CD4-positive, alpha-beta T cell (primary cell): ENCODE measurements at regions not wholly inside any gene's neighbourhood (a gene's known extent, or its start where the extent isn't known, plus 50 kb on each side); places are given as distances from the start of the nearest gene placed in this dataset.

ENCODE experiments used
- ATAC-seq: fragments of 200-7000 bp; cut with Tn5 transposase; one replicate; pipeline ENCODE4 v1.10.0; 2022; ENCODE audit warnings: mild to moderate bottlenecking; ENCODE audit not compliant: poor library complexity
- CTCF ChIA-PET: fragments of 350-600 bp; sonication (Branson Sonifier 250); formaldehyde crosslinking; loops from one replicate; lab custom pipeline; 2021; ENCODE audit warnings: antibody characterized with exemption, inconsistent platforms; lab: Charles Lee
- POLR2A ChIA-PET: fragments of 350-600 bp; sonication (Branson Sonifier 250); formaldehyde crosslinking; loops from one replicate; lab custom pipeline; 2021; ENCODE audit warnings: antibody characterized with exemption, inconsistent platforms; lab: Charles Lee
- DNase-seq, 14 experiments: peaks; one replicate each; pipeline ENCODE4 v3.0.0-alpha.2; 2013 to 2020; ENCODE audit warnings: mixed read lengths in 2 of 14
- H3K27ac ChIP-seq, 2 donors: one replicate each; pipeline versions ENCODE4 v1.5.1 to v1.7.0; 2013; ENCODE audit warnings: low read length in 2 of 2, low read depth in 1 of 2, mild to moderate bottlenecking in 1 of 2
- H3K27me3 ChIP-seq, 2 experiments: 1 replicate in 1 of 2; 2 replicates in 1 of 2; pipeline versions ENCODE4 v1.6.1 to v1.7.0; 2013; ENCODE audit warnings: low read length in 2 of 2, control low read depth in 1 of 2, mild to moderate bottlenecking in 1 of 2, moderate library complexity in 1 of 2; ENCODE audit not compliant: insufficient read depth in 2 of 2, control insufficient read depth in 1 of 2
- H3K36me3 ChIP-seq: one replicate; pipeline ENCODE4 v1.6.1; 2013; ENCODE audit warnings: low read length, control low read depth; ENCODE audit not compliant: insufficient read depth
- H3K4me1 ChIP-seq: one replicate; pipeline ENCODE4 v1.6.1; 2013; ENCODE audit warnings: low read length, control low read depth; ENCODE audit not compliant: insufficient read depth
- H3K4me3 ChIP-seq: one replicate; pipeline ENCODE4 v1.5.1; 2013; ENCODE audit warnings: mild to moderate bottlenecking, low read length, moderate library complexity
- H3K9me3 ChIP-seq, 2 experiments: 1 replicate in 1 of 2; 2 replicates in 1 of 2; pipeline versions ENCODE4 v1.6.1 to v1.7.0; 2013; ENCODE audit warnings: low read length in 2 of 2, mild to moderate bottlenecking in 2 of 2, control low read depth in 1 of 2, moderate library complexity in 1 of 2; ENCODE audit not compliant: control insufficient read depth in 1 of 2, insufficient read depth in 1 of 2
- H3K27ac Mint-ChIP-seq: one replicate; pipeline ENCODE4 v1.8.0; 2020; ENCODE audit warnings: mixed read lengths
- H3K27me3 Mint-ChIP-seq: one replicate; pipeline ENCODE4 v1.8.0; 2021; ENCODE audit warnings: mixed read lengths
- H3K36me3 Mint-ChIP-seq: one replicate; pipeline ENCODE4 v1.8.0; 2021; ENCODE audit warnings: low read depth, mixed read lengths
- H3K4me1 Mint-ChIP-seq: one replicate; pipeline ENCODE4 v1.8.0; 2021; ENCODE audit warnings: low read depth, mixed read lengths
- H3K4me3 Mint-ChIP-seq: one replicate; pipeline ENCODE4 v1.8.0; 2020; ENCODE audit warnings: mild to moderate bottlenecking, mixed read lengths
- H3K9me3 Mint-ChIP-seq: one replicate; pipeline ENCODE4 v1.8.0; 2020; ENCODE audit warnings: mixed read lengths
- intact Hi-C, 2 experiments: fragments of 100-400 bp; cut with DNase I in 1 of 2; cut with micrococcal nuclease in 1 of 2; formaldehyde crosslinking; loops; one replicate each; pipeline versions ENCODE4 v1.15.1 to v1.9.0; 2023 to 2025; cut with DNase I, micrococcal nuclease
- TF ChIP-seq, protein P1 (sequence below): fragments of 200-600 bp; IDR thresholded peaks from one replicate; pipeline ENCODE4 v1.8.0; 2022; ENCODE audit warnings: antibody characterized with exemption, mild to moderate bottlenecking

DNA sequence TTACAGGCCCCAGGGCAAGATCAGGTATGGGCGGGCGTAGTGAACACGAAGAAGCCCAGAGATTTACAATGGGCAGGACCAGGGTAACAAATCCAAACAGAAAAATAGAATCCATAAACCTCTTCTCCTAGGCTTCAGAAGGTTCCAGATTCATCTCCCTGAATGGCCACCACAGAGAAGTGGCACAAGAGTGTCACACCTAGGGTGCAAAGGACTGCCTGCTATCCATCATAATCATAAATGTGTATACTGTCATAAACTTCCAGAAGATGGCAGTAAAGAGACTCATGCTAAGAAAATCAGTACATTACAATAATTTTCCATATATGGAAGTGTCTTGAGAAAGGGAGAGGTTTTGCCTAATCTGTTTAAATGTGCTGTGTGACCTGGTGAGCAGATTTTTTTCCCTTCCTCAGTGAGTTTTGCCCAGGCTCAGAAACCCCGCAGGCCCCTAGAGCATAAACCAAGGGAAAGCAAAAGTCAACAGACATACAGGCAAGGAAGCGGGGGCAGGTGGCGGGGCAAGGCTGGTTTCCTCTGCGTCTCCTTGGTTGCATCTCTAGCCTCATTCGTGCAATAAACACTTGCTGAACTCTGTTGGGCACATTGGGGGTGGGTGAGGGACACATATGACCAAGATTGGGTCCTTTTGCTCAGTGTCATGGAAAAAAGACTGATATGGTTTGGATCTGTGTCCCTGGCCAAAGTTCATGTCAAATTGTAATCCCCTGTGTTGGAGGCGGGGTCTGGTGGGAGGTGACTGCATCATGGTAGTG, 92.0 kb upstream of the CDH5 start:
- Mint-ChIP-seq H3K4me3 (peak overlapping the region; percentile 76), H3K27ac (no peak overlapping the region), H3K9me3 (peaks cover 3% of the 10 kb centered on the region), H3K27me3 (peaks cover 32% of the 10 kb centered on the region), H3K36me3 (no peaks in the 10 kb centered on the region), H3K4me1 (peaks cover 11% of the 10 kb centered on the region)
- peaks cover 11% of the 10 kb centered on the region for H3K4me1 ChIP-seq
- H3K36me3 ChIP-seq, result no peaks in the 10 kb centered on the region
- no peak overlapping the region for H3K27ac ChIP-seq
- ATAC-seq (peak; percentile 58), DNase-seq (peak in 2 of 14 experiments; percentile 20 to 31)
- peaks cover 7 to 18% of the 10 kb centered on the region in 2 experiments for H3K9me3 ChIP-seq
- TF ChIP-seq, protein P1, sequence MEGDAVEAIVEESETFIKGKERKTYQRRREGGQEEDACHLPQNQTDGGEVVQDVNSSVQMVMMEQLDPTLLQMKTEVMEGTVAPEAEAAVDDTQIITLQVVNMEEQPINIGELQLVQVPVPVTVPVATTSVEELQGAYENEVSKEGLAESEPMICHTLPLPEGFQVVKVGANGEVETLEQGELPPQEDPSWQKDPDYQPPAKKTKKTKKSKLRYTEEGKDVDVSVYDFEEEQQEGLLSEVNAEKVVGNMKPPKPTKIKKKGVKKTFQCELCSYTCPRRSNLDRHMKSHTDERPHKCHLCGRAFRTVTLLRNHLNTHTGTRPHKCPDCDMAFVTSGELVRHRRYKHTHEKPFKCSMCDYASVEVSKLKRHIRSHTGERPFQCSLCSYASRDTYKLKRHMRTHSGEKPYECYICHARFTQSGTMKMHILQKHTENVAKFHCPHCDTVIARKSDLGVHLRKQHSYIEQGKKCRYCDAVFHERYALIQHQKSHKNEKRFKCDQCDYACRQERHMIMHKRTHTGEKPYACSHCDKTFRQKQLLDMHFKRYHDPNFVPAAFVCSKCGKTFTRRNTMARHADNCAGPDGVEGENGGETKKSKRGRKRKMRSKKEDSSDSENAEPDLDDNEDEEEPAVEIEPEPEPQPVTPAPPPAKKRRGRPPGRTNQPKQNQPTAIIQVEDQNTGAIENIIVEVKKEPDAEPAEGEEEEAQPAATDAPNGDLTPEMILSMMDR, result peak; percentile 34
- peaks cover 9 to 19% of the 10 kb centered on the region in 2 experiments for H3K27me3 ChIP-seq
- ChIA-PET CTCF (no interaction called here), POLR2A (no interaction called here)
- peak overlapping the region; percentile 21 for H3K4me3 ChIP-seq
- intact Hi-C loops, result loop anchor here (2.0 kb wide), 1 partner anchor 40 kb away; no protein-coding TSS in a partner anchor

DNA sequence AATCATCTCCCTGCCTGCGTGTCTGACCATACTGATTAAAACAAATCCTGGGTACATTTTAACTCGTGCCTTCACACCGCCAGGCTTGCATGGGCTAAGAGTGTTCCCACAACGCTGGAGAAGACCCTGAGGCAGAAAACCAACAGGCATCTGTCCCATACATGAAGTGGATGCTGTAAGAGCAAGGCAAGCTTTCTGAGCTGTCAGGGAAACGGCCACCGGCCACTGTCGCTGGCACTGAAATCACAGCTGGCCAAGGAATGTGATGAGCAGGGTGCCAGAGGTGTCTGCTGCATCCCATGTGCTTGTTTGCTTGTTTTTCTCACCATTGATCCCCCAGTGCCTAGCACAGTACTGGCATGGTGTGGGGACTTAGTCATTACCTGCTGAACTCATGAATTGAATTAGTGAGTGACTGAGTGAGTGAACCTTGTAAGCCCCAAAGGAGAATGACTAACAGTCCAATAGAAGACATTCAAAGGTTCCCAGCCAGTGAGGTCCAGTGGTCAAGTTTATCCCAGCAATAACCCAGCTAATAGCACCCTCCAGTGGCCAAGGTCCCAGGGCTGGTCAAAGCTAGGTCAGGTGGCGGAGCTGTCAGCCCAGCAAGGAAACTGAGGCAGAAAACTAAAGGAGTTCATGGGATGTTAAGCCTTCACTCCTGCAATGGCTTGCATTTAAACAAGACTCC, 92.7 kb upstream of the CDH5 start:
- POLR2A ChIA-PET, result no interaction called here
- Mint-ChIP-seq H3K4me3 (no peak overlapping the region), H3K36me3 (no peaks in the 10 kb centered on the region), H3K27ac (no peak overlapping the region), H3K27me3 (peaks cover 38% of the 10 kb centered on the region), H3K4me1 (peaks cover 11% of the 10 kb centered on the region), H3K9me3 (no peaks in the 10 kb centered on the region)
- ATAC-seq (no peak), DNase-seq (no peak)
- CTCF ChIA-PET, result no interaction called here
- Histone ChIP-seq H3K36me3 (no peaks in the 10 kb centered on the region), H3K27ac (no peak overlapping the region), H3K4me3 (no peak overlapping the region), H3K4me1 (peaks cover 11% of the 10 kb centered on the region), H3K9me3 (peaks cover 0 to 18% of the 10 kb centered on the region in 2 experiments), H3K27me3 (peaks cover 9 to 16% of the 10 kb centered on the region in 2 experiments)
- intact Hi-C loops, result loop anchor here (2.0 kb wide), 1 partner anchor 41 kb away; no protein-coding TSS in a partner anchor
- TF ChIP-seq, protein P1, result no peak

DNA sequence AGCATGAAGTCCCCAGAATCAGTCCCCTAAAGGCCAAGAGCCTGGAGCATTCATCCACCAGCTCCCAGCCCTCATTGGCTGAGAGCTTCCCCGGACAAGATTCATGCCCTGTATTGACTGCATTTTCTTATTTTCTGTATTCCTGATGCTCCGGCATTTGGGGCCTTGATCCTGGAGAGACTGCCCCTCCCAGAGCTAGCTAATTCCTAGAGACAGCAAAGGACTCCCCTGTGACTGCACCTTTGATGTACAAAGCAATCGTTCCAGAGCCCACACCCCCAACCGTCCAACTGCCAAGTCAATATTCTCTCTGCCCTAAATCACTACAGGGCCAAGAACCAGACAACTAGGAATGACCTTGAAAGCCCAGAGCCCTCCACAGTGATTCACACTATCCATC, 93.4 kb upstream of the CDH5 start:
- intact Hi-C loops, result no loop called here
- CTCF ChIA-PET, result no interaction called here

More for the DNA sequence above, 93.4 kb upstream of the CDH5 start:
- H3K36me3 Mint-ChIP-seq, result no peaks in the 10 kb centered on the region
- POLR2A ChIA-PET, result no interaction called here
- ATAC-seq, result no peak
- H3K4me3 Mint-ChIP-seq, result no peak overlapping the region
- TF ChIP-seq, protein P1, result no peak
- peaks cover 11% of the 10 kb centered on the region for H3K4me1 Mint-ChIP-seq
- no peak overlapping the region for H3K27ac Mint-ChIP-seq
- no peaks in the 10 kb centered on the region for H3K36me3 ChIP-seq
- DNase-seq, result no peak
- no peak overlapping the region for H3K27ac ChIP-seq
- peaks cover 0 to 11% of the 10 kb centered on the region in 2 experiments for H3K9me3 ChIP-seq
- H3K27me3 ChIP-seq, result peaks cover 9 to 12% of the 10 kb centered on the region in 2 experiments
- H3K27me3 Mint-ChIP-seq, result peaks cover 37% of the 10 kb centered on the region
- H3K9me3 Mint-ChIP-seq, result no peaks in the 10 kb centered on the region
- H3K4me3 ChIP-seq, result no peak overlapping the region
- peaks cover 11% of the 10 kb centered on the region for H3K4me1 ChIP-seq
